GM19397 (cell line): ENCODE measurements at regions not wholly inside any gene's neighbourhood (a gene's known extent, or its start where the extent isn't known, plus 50 kb on each side); places are given as distances from the start of the nearest gene placed in this dataset.
"Not testable (repeated sequence)": the region's sequence is repeated elsewhere in the genome, so short reads cannot be mapped to it uniquely, and the experiment has no call there.

Source experiments
- ATAC-seq: cut with Tn5 transposase; IDR thresholded peaks from one replicate; pipeline ENCODE4 v1.9.1; 2021; ENCODE audit warnings: mild to moderate bottlenecking, moderate library complexity; ENCODE audit not compliant: unreplicated experiment

DNA sequence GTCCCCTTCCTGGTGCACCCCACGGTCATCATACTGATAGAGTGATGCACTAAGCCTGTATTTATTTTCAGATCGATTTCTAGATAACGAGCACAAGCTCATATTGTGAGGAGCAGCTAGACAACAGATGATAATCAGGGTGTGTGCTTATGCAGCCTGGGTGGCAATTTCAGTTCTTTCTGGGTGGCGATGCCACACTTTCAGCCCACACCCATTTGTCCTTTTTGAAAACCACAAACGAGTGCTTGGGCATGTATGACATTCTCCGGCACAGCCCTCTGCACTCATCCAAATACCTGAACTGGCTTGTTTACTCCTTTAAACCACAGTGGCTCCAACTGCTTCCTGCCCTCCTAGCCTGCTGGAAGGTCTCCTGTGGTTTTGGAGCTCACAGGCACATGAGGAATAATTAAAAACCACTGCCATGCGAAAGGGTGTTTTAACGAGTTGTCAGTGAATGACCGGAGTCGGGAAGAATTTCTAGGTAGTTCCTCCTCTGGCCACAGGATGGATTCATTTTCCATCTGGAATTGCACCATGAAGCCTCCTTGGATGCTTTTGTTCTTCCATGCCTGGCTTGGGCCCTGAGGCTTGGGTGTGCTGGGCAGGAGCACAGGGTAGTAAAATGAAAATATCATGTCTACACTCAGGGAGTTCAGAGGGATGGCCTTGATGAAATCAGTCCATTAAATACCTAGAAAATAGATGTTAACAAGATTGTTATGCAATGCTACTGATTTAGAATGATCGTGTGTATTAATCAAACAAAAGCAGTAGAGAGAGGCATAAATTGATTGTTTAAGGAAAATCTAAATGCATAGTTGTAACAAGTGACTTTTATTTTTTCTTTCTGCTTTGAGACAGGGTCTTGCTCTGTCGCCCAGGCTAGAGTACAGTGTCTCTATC, 52.4 kb upstream of the ITGB1 start:
- no peak for ATAC-seq

DNA sequence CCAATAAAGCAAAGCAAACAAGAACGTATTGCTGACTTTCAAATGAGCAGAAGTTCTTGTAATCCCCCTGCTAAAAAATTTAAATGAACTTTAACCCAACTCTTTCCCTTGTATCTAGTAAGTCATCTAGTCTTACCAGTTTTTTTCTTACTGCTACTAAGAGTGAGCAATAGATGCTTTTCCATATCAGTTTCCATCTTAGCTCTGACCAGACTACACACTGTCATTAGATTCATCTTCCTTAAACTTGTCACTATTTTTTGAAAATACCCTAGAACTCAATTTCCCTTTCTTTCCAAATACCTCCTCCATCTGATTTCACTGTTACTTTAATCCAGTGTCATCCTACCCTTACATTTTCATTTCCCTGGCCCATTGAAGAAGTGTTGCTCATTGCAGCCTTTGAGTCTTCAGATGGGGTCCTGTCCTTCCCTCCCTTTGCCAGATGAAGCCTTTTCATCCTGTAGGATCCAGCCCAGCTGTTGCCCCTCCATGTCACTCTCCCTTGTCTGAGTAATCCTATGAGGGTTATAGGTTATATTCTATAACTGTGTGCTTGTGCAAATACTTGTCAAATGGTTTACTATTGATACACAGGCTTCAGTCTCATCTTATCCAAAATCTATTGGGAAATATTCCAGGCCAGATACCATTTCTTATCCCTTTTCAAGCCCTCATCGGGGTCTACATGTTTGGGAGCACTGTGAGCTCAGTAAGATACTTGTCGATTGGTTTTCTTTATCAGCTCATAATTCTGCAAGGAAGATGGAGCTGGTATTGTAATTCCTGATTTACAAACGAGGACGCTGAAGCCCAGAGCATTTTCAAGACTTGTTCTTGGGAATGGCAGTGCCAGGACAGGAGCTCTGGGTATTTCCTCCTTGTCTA, 51.5 kb upstream of the ITGB1 start:
- no peak for ATAC-seq

DNA sequence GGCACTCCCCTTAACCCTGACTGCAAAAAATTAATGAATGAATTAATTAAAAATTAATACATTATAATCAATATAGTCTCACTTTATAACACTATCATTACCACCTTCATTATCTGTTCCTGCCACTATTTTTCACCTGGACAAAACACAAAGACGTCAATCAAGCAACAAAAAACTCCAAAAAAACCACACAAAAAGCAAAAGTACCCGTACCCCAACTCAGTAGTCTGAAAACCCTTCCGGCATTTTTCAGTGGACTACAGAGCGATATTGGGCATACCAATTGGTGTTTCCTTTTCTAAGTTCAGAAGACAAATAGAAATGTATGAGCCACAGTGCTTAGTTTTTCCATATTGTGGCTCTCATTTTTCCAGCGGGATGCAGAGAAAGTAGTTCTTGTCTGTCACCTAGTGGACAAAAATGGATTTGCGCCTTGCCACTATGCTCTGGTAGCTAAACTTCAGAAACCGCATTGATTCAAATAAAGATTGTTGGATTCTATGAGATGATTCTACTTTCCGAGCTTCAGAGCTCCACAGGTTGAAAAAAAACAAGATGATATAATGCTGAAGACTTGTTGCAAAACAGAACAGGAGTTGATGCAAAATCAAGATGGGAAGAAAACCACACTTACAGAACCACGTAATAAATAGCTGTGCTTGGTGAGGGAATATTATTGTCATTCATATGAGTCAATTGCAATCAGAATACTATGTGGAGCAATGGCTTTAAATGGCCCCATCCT, 50.6 kb upstream of the ITGB1 start:
- no peak for ATAC-seq

DNA sequence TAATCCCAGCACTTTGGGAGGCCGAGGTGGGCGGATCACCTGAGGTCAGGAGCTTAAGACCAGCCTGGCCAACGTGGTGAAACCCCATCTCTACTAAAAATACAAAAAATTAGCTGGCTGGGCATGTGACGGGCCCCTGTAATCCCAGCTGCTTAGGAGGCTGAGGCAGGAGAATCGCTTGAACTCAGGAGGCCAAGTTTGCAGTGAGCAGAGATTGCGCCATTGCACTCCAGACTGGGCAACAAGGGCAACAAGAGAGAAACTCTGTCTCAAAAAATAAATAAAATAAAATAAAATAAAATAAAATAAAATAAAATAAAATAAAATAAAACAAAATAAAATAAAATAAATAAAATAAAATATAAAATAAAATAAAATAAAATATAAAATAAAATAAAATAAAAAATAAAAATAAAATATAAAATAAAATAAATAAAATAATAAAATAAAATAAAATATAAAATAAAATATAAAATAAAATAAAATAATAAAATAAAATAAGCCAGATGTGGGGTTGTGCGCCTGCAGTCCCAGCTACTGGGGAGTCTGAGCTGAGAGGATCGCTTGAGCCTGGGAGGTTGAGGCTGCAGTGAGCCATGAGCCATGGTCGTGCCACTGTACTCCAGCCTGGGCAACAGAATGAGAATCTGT, 49.8 kb upstream of the ITGB1 start:
- ATAC-seq: not testable (repeated sequence)
